PC-9 (cell line): ENCODE measurements at regions not wholly inside any gene's neighbourhood (a gene's known extent, or its start where the extent isn't known, plus 50 kb on each side); places are given as distances from the start of the nearest gene placed in this dataset.

ENCODE experiments used
- BruUV-seq: library from RNA; stranded (reverse); fragments of 400-500 nt; replicated peaks from 2 replicates; lab custom pipeline; 2021; lab: Mats Ljungman, UMichigan
- CTCF ChIA-PET: fragments of 300-600 bp; sonication (Branson Sonifier 250); formaldehyde crosslinking; loops from one replicate; lab custom pipeline; 2022; ENCODE audit warnings: antibody characterized with exemption; lab: Charles Lee
- POLR2A ChIA-PET: fragments of 300-600 bp; sonication (Branson Sonifier 250); formaldehyde crosslinking; loops from one replicate; lab custom pipeline; 2022; ENCODE audit warnings: antibody characterized with exemption; ENCODE audit not compliant: unreplicated experiment; lab: Charles Lee
- DNase-seq, 2 experiments: peaks; one replicate each; pipeline versions ENCODE4 v3.0.0 to v3.0.0-alpha.2; 2015 to 2022; ENCODE audit warnings: mixed read lengths in 1 of 2
- H2AFZ ChIP-seq: fragments of 200-600 bp; sonication (generic); 2 replicates; pipeline ENCODE4 v1.8.1; 2017; ENCODE audit warnings: antibody characterized with exemption
- H3F3A ChIP-seq: fragments of 200-600 bp; sonication (generic); 2 replicates; pipeline ENCODE4 v1.8.1; 2017; ENCODE audit warnings: antibody characterized with exemption, mild to moderate bottlenecking, low read depth; ENCODE audit not compliant: insufficient read depth
- H3K27ac ChIP-seq: fragments of 200-600 bp; sonication (generic); 2 replicates; pipeline ENCODE4 v1.6.1; 2016; ENCODE audit warnings: mixed run types
- H3K27me3 ChIP-seq: fragments of 200-600 bp; sonication (generic); 2 replicates; pipeline ENCODE4 v1.6.1; 2016; ENCODE audit warnings: low read depth, mixed run types; ENCODE audit not compliant: insufficient read depth
- H3K36me3 ChIP-seq: fragments of 200-600 bp; sonication (generic); 2 replicates; pipeline ENCODE4 v1.6.1; 2016; ENCODE audit warnings: low read depth, mixed run types
- H3K4me1 ChIP-seq: fragments of 200-600 bp; sonication (generic); replicated peaks from 2 replicates; pipeline ENCODE4 v1.6.1; 2016; ENCODE audit warnings: mixed run types; ENCODE audit not compliant: insufficient read depth
- H3K4me2 ChIP-seq: fragments of 200-600 bp; sonication (generic); 2 replicates; pipeline ENCODE4 v1.6.1; 2017; ENCODE audit warnings: mixed run types
- H3K4me3 ChIP-seq: fragments of 200-600 bp; sonication (generic); 2 replicates; pipeline ENCODE4 v1.6.1; 2016; ENCODE audit warnings: mixed run types
- H3K79me2 ChIP-seq: fragments of 200-600 bp; sonication (generic); 2 replicates; pipeline ENCODE4 v1.6.1; 2017; ENCODE audit warnings: low read depth, mixed run types
- H3K9me2 ChIP-seq: fragments of 200-600 bp; sonication (generic); 2 replicates; pipeline ENCODE4 v1.8.1; 2017; ENCODE audit warnings: mild to moderate bottlenecking; ENCODE audit not compliant: insufficient read depth
- H3K9me3 ChIP-seq: fragments of 200-600 bp; sonication (generic); 2 replicates; pipeline ENCODE4 v1.8.1; 2016; ENCODE audit warnings: low read depth; ENCODE audit not compliant: insufficient read depth
- H4K20me1 ChIP-seq: fragments of 200-600 bp; sonication (generic); 2 replicates; pipeline ENCODE4 v1.8.1; 2017; ENCODE audit not compliant: insufficient read depth
- EZH2 ChIP-seq: fragments of 200-600 bp; sonication (generic); IDR thresholded peaks from 2 replicates; pipeline ENCODE4 v1.8.0; 2017; ENCODE audit warnings: antibody characterized with exemption, low read depth
- intact Hi-C: fragments of 100-400 bp; cut with micrococcal nuclease; formaldehyde crosslinking; loops from one replicate; pipeline ENCODE4 v1.10.0; 2022; ENCODE audit not compliant: unreplicated experiment
- TF ChIP-seq, protein P1 (sequence below): fragments of 200-600 bp; sonication (generic); conservative IDR thresholded peaks from 2 replicates; pipeline ENCODE4 v1.6.1; 2017; ENCODE audit warnings: mixed run types, antibody characterized with exemption, mild to moderate bottlenecking, moderate library complexity

GRCh38 chr7:67408109-67408508, 411.5 kb downstream of the TYW1 start:
- BruUV-seq = no TSS peak
- intact Hi-C loops = no loop called here
- TF ChIP-seq, protein P1, sequence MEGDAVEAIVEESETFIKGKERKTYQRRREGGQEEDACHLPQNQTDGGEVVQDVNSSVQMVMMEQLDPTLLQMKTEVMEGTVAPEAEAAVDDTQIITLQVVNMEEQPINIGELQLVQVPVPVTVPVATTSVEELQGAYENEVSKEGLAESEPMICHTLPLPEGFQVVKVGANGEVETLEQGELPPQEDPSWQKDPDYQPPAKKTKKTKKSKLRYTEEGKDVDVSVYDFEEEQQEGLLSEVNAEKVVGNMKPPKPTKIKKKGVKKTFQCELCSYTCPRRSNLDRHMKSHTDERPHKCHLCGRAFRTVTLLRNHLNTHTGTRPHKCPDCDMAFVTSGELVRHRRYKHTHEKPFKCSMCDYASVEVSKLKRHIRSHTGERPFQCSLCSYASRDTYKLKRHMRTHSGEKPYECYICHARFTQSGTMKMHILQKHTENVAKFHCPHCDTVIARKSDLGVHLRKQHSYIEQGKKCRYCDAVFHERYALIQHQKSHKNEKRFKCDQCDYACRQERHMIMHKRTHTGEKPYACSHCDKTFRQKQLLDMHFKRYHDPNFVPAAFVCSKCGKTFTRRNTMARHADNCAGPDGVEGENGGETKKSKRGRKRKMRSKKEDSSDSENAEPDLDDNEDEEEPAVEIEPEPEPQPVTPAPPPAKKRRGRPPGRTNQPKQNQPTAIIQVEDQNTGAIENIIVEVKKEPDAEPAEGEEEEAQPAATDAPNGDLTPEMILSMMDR = no peak
- no peak for TF ChIP-seq EZH2
- no peak overlapping the region for H2AFZ ChIP-seq
- no peak for DNase-seq
- H3K4me2 ChIP-seq = no peak overlapping the region
- H3K4me1 ChIP-seq = no peaks in the 10 kb centered on the region
- H4K20me1 ChIP-seq = no peaks in the 10 kb centered on the region
- POLR2A ChIA-PET = no interaction called here
- no peaks in the 10 kb centered on the region for H3K79me2 ChIP-seq
- peaks cover 44% of the 10 kb centered on the region for H3K27me3 ChIP-seq
- no peaks in the 10 kb centered on the region for H3F3A ChIP-seq
- H3K4me3 ChIP-seq = no peak overlapping the region
- CTCF ChIA-PET = no interaction called here
- no peak overlapping the region for H3K27ac ChIP-seq
- no peaks in the 10 kb centered on the region for H3K9me2 ChIP-seq
- H3K36me3 ChIP-seq = no peaks in the 10 kb centered on the region
- H3K9me3 ChIP-seq = no peaks in the 10 kb centered on the region

- intact Hi-C loops = no loop called here
- ChIA-PET CTCF (no interaction called here), POLR2A (no interaction called here)
- BruUV-seq = no TSS peak
- H2AFZ ChIP-seq = no peak overlapping the region
- H3K36me3 ChIP-seq = no peaks in the 10 kb centered on the region
- no peak for DNase-seq
- no peaks in the 10 kb centered on the region for H4K20me1 ChIP-seq
- peaks cover 39% of the 10 kb centered on the region; the same call in 1 of the 2 replicates for H3K27me3 ChIP-seq
- no peak overlapping the region for H3K4me2 ChIP-seq
- H3K4me1 ChIP-seq = no peaks in the 10 kb centered on the region
- TF ChIP-seq, protein P1 = no peak
- TF ChIP-seq EZH2 = no peak
- H3K9me3 ChIP-seq = no peaks in the 10 kb centered on the region
- H3K9me2 ChIP-seq = no peaks in the 10 kb centered on the region
- no peak overlapping the region for H3K4me3 ChIP-seq
- no peaks in the 10 kb centered on the region for H3K79me2 ChIP-seq
- H3F3A ChIP-seq = no peaks in the 10 kb centered on the region
- no peak overlapping the region for H3K27ac ChIP-seq
Observed at GRCh38 chr7:67413670-67414069, 417.0 kb downstream of the TYW1 start.

DNA sequence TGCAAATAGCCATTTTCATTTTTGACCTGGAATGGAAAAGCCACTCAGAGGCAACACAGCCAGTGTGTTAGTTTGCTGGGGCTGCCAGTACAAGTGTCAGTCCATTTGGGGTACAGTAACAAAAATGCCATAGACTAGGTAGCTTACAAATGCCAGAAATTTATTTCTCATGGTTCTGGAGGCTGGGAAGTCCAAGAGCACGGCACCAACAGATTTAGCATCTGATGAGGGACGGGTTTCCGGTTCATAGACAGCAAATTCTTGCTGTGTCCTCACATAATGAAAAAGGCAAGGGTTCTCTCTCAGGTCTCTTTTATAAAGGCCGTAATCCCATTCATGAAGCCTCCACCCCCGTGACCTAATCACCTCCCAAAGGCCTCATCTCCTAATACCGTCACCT, 418.2 kb downstream of the TYW1 start:
- no peak for DNase-seq
- H3K9me3 ChIP-seq = no peaks in the 10 kb centered on the region
- no peak overlapping the region for H3K4me3 ChIP-seq
- no peak overlapping the region for H2AFZ ChIP-seq
- no peaks in the 10 kb centered on the region for H3K79me2 ChIP-seq
- CTCF ChIA-PET = no interaction called here
- no peaks in the 10 kb centered on the region for H3K36me3 ChIP-seq
- H3K4me1 ChIP-seq = no peaks in the 10 kb centered on the region
- POLR2A ChIA-PET = no interaction called here
- no peaks in the 10 kb centered on the region for H3K9me2 ChIP-seq
- intact Hi-C loops = no loop called here
- no TSS peak for BruUV-seq
- H3F3A ChIP-seq = no peaks in the 10 kb centered on the region
- H4K20me1 ChIP-seq = no peaks in the 10 kb centered on the region
- no peak overlapping the region for H3K4me2 ChIP-seq
- H3K27ac ChIP-seq = no peak overlapping the region
- H3K27me3 ChIP-seq = peaks cover 47% of the 10 kb centered on the region
- TF ChIP-seq, protein P1 = no peak
- no peak for TF ChIP-seq EZH2
